H1 (cell line): ENCODE measurements at regions not wholly inside any gene's neighbourhood (a gene's known extent, or its start where the extent isn't known, plus 50 kb on each side); places are given as distances from the start of the nearest gene placed in this dataset.

Experiments
- CEBPB ChIP-seq: IDR thresholded peaks from 2 replicates; pipeline ENCODE4 v1.6.1; 2012; ENCODE audit warnings: low read depth, low read length
- CTCF ChIP-seq, 3 experiments: IDR thresholded peaks; 1 replicate in 2 of 3; 2 replicates in 1 of 3; pipeline versions ENCODE4 v1.5.1 to v1.6.1; 2011; ENCODE audit warnings: low read length in 3 of 3, mild to moderate bottlenecking in 3 of 3, inconsistent platforms in 2 of 3, low read depth in 1 of 3, moderate library complexity in 1 of 3; ENCODE audit not compliant: insufficient read depth in 1 of 3; ENCODE audit errors: control extremely low read depth in 1 of 3
- EZH2 ChIP-seq: fragments of 200-600 bp; sonication (generic); IDR thresholded peaks from 2 replicates; pipeline ENCODE4 v1.7.1; 2012; ENCODE audit warnings: low read depth, mild to moderate bottlenecking, moderate library complexity, low read length, inconsistent platforms; ENCODE audit not compliant: severe bottlenecking
- GABPA ChIP-seq: IDR thresholded peaks from 2 replicates; pipeline ENCODE4 v1.6.1; 2011; ENCODE audit warnings: mild to moderate bottlenecking, low read length, moderate library complexity, borderline replicate concordance; ENCODE audit not compliant: insufficient read depth
- NRF1 ChIP-seq: IDR thresholded peaks from 2 replicates; pipeline ENCODE4 v1.6.1; 2011; ENCODE audit warnings: mild to moderate bottlenecking, low read depth, low read length, improper control_type of control experiment
- PHF8 ChIP-seq: fragments of 200-600 bp; sonication (generic); conservative IDR thresholded peaks from 2 replicates; pipeline ENCODE4 v1.7.1; 2012; ENCODE audit warnings: low read depth, mild to moderate bottlenecking, inconsistent platforms, low read length, moderate library complexity
- POLR2A ChIP-seq, 2 experiments: IDR thresholded peaks; 1 replicate in 1 of 2; 2 replicates in 1 of 2; pipeline ENCODE4 v1.6.1; 2011; ENCODE audit warnings: low read depth in 2 of 2, low read length in 2 of 2, mild to moderate bottlenecking in 2 of 2; ENCODE audit errors: control extremely low read depth in 1 of 2
- RAD21 ChIP-seq, 2 experiments: IDR thresholded peaks in 1 of 2; conservative IDR thresholded peaks in 1 of 2; 2 replicates each; pipeline ENCODE4 v1.6.1; 2011; ENCODE audit warnings: low read depth in 2 of 2, low read length in 2 of 2, improper control_type of control experiment in 1 of 2, inconsistent platforms in 1 of 2, mild to moderate bottlenecking in 1 of 2, moderate library complexity in 1 of 2
- TAF1 ChIP-seq: IDR thresholded peaks from 2 replicates; pipeline ENCODE4 v1.6.1; 2011; ENCODE audit warnings: mild to moderate bottlenecking, low read depth, low read length
- TBP ChIP-seq: IDR thresholded peaks from 2 replicates; pipeline ENCODE4 v1.6.1; 2011; ENCODE audit warnings: low read depth, low read length, improper control_type of control experiment

GRCh38 chr13:64534302-64534701, 2695.8 kb downstream of the PCDH9 start:
- TF ChIP-seq RAD21 (IDR thresholded peaks at IDR 0.05 in 1 of 2, conservative IDR thresholded peaks at IDR 0.05 in 1 of 2; ENCODE audit: low read depth in 2 of 2, low read length in 2 of 2): no peak
- TF ChIP-seq EZH2: no peak
- TF ChIP-seq GABPA: no peak
- TF ChIP-seq CEBPB: no peak
- TF ChIP-seq CTCF (IDR thresholded peaks at IDR 0.05; ENCODE audit: control extremely low read depth in 1 of 3, insufficient read depth in 1 of 3, low read depth in 1 of 3, low read length in 3 of 3): no peak
- no peak for TF ChIP-seq POLR2A (IDR thresholded peaks at IDR 0.05; ENCODE audit: control extremely low read depth in 1 of 2, low read depth in 2 of 2, low read length in 2 of 2)
- no peak for TF ChIP-seq NRF1
- TF ChIP-seq TBP: no peak
- TF ChIP-seq TAF1: no peak
- TF ChIP-seq PHF8: no peak
